ENCODE measurements at regions not wholly inside any gene's neighbourhood (a gene's known extent, or its start where the extent isn't known, plus 50 kb on each side); places are given as distances from the start of the nearest gene placed in this dataset.

- DNase-seq (ENCODE audit: low spot score) = no peak
These were observed 426.4 kb upstream of the LUZP2 start for GRCh38 chr11:24070435-24070834.

GRCh38 chr11:24078018-24078417, 418.8 kb upstream of the LUZP2 start:
- no peak for DNase-seq (ENCODE audit: low spot score)

- DNase-seq (ENCODE audit: low spot score) = no peak
These were observed 414.6 kb upstream of the LUZP2 start for GRCh38 chr11:24082241-24082640.

GRCh38 chr11:24082860-24083259, 414.0 kb upstream of the LUZP2 start:
- DNase-seq (ENCODE audit: low spot score) = no peak

- no peak for DNase-seq (ENCODE audit: low spot score)
These were observed 411.9 kb upstream of the LUZP2 start for GRCh38 chr11:24084956-24085355.

- no peak for DNase-seq (ENCODE audit: low spot score)
These were observed 409.9 kb upstream of the LUZP2 start for GRCh38 chr11:24086921-24087320.

GRCh38 chr11:24091594-24091993, 405.3 kb upstream of the LUZP2 start:
- no peak for DNase-seq (ENCODE audit: low spot score)

GRCh38 chr11:24093375-24093774, 403.5 kb upstream of the LUZP2 start:
- no peak for DNase-seq (ENCODE audit: low spot score)

- no peak for DNase-seq (ENCODE audit: low spot score)
These were observed 388.2 kb upstream of the LUZP2 start for GRCh38 chr11:24108609-24109008.

- DNase-seq (ENCODE audit: low spot score) = no peak
These were observed 374.6 kb upstream of the LUZP2 start for GRCh38 chr11:24122291-24122690.

- DNase-seq (ENCODE audit: low spot score) = no peak
These were observed 372.0 kb upstream of the LUZP2 start for GRCh38 chr11:24124876-24125275.

GRCh38 chr11:24131698-24132097, 365.2 kb upstream of the LUZP2 start:
- DNase-seq (ENCODE audit: low spot score) = no peak

- DNase-seq (ENCODE audit: low spot score) = no peak
These were observed 364.4 kb upstream of the LUZP2 start for GRCh38 chr11:24132471-24132870.

GRCh38 chr11:24134879-24135589, 361.8 kb upstream of the LUZP2 start:
- no peak for DNase-seq (ENCODE audit: low spot score)

GRCh38 chr11:24142062-24142461, 354.8 kb upstream of the LUZP2 start:
- no peak for DNase-seq (ENCODE audit: low spot score)

GRCh38 chr11:24145411-24145810, 351.4 kb upstream of the LUZP2 start:
- no peak for DNase-seq (ENCODE audit: low spot score)

- no peak for DNase-seq (ENCODE audit: low spot score)
These were observed 343.5 kb upstream of the LUZP2 start for GRCh38 chr11:24153337-24153736.

- DNase-seq (ENCODE audit: low spot score) = no peak
These were observed 341.1 kb upstream of the LUZP2 start for GRCh38 chr11:24155792-24156191.

- no peak for DNase-seq (ENCODE audit: low spot score)
These were observed 339.5 kb upstream of the LUZP2 start for GRCh38 chr11:24157316-24157715.

- DNase-seq (ENCODE audit: low spot score) = no peak
These were observed 335.3 kb upstream of the LUZP2 start for GRCh38 chr11:24161587-24161986.

GRCh38 chr11:24163146-24163545, 333.7 kb upstream of the LUZP2 start:
- no peak for DNase-seq (ENCODE audit: low spot score)

- DNase-seq (ENCODE audit: low spot score) = no peak
These were observed 333.0 kb upstream of the LUZP2 start for GRCh38 chr11:24163841-24164240.

- DNase-seq (ENCODE audit: low spot score) = no peak
These were observed 325.0 kb upstream of the LUZP2 start for GRCh38 chr11:24171869-24172268.

GRCh38 chr11:24181395-24182047, 315.3 kb upstream of the LUZP2 start:
- DNase-seq (ENCODE audit: low spot score) = no peak

All from CD4-positive, alpha-beta T cell treated with Interleukin-15 for 4 hours (primary cell).